ENCODE measurements at regions not wholly inside any gene's neighbourhood (a gene's known extent, or its start where the extent isn't known, plus 50 kb on each side); places are given as distances from the start of the nearest gene placed in this dataset.

- DNase-seq (ENCODE audit: low read depth): no peak
- TF ChIP-seq CTCF (conservative IDR thresholded peaks at IDR 0.05; ENCODE audit: low read depth, low read length): no peak
- no peak overlapping the region for H3K4me3 ChIP-seq (ENCODE audit: low read length)
Observed at GRCh38 chr14:87696485-87696884, 296.5 kb downstream of the GALC start.

GRCh38 chr14:87691042-87691881, 301.7 kb downstream of the GALC start:
- TF ChIP-seq CTCF (conservative IDR thresholded peaks at IDR 0.05; ENCODE audit: low read depth, low read length): no peak
- H3K4me3 ChIP-seq (ENCODE audit: low read length): no peak overlapping the region

GRCh38 chr14:87690076-87690613, 302.8 kb downstream of the GALC start:
- no peak for DNase-seq (ENCODE audit: low read depth)
- TF ChIP-seq CTCF (conservative IDR thresholded peaks at IDR 0.05; ENCODE audit: low read depth, low read length): no peak

More at GRCh38 chr14:87691042-87691881, 301.7 kb downstream of the GALC start:
- DNase-seq (ENCODE audit: low read depth): no peak

GRCh38 chr14:87688524-87688923, 304.5 kb downstream of the GALC start:
- TF ChIP-seq CTCF (conservative IDR thresholded peaks at IDR 0.05; ENCODE audit: low read depth, low read length): no peak
- DNase-seq (ENCODE audit: low read depth): no peak
- H3K4me3 ChIP-seq (ENCODE audit: low read length): no peak overlapping the region

More at GRCh38 chr14:87690076-87690613, 302.8 kb downstream of the GALC start:
- H3K4me3 ChIP-seq (ENCODE audit: low read length): no peak overlapping the region

GRCh38 chr14:87687420-87687819, 305.6 kb downstream of the GALC start:
- no peak for TF ChIP-seq CTCF (conservative IDR thresholded peaks at IDR 0.05; ENCODE audit: low read depth, low read length)

GRCh38 chr14:87686746-87687145, 306.2 kb downstream of the GALC start:
- TF ChIP-seq CTCF (conservative IDR thresholded peaks at IDR 0.05; ENCODE audit: low read depth, low read length): no peak
- DNase-seq (ENCODE audit: low read depth): no peak
- no peak overlapping the region for H3K4me3 ChIP-seq (ENCODE audit: low read length)

More at GRCh38 chr14:87687420-87687819, 305.6 kb downstream of the GALC start:
- no peak overlapping the region for H3K4me3 ChIP-seq (ENCODE audit: low read length)
- DNase-seq (ENCODE audit: low read depth): no peak

GRCh38 chr14:87679866-87680265, 313.1 kb downstream of the GALC start:
- H3K4me3 ChIP-seq (ENCODE audit: low read length): no peak overlapping the region
- no peak for DNase-seq (ENCODE audit: low read depth)
- TF ChIP-seq CTCF (conservative IDR thresholded peaks at IDR 0.05; ENCODE audit: low read depth, low read length): no peak
